ENCODE measurements at regions not wholly inside any gene's neighbourhood (a gene's known extent, or its start where the extent isn't known, plus 50 kb on each side); places are given as distances from the start of the nearest gene placed in this dataset.
A peak's percentile ranks its signal among the peaks of the same experiment; 100 is the strongest.

GRCh38 chr12:127381681-127382080 is 885.3 kb upstream of the TMEM132C start:
- DNase-seq (ENCODE audit: insufficient read length, low spot score) (no peak), FAIRE-seq (peak; percentile 79)
- TF ChIP-seq POLR2A (IDR thresholded peaks at IDR 0.05; ENCODE audit: low read depth, low read length) = no peak

GRCh38 chr12:127383281-127383680 is 883.7 kb upstream of the TMEM132C start:
- TF ChIP-seq POLR2A (IDR thresholded peaks at IDR 0.05; ENCODE audit: low read depth, low read length) = no peak
- FAIRE-seq = peak; percentile 67
- DNase-seq (ENCODE audit: insufficient read length, low spot score) = peak; percentile 53

GRCh38 chr12:127386723-127387122 is 880.2 kb upstream of the TMEM132C start:
- no peak for TF ChIP-seq POLR2A (IDR thresholded peaks at IDR 0.05; ENCODE audit: low read depth, low read length)
- DNase-seq (ENCODE audit: insufficient read length, low spot score) = no peak
- no peak for FAIRE-seq

- DNase-seq (ENCODE audit: insufficient read length, low spot score) = peak; percentile 23
- TF ChIP-seq POLR2A (IDR thresholded peaks at IDR 0.05; ENCODE audit: low read depth, low read length) = no peak
- no peak for FAIRE-seq
Measured at GRCh38 chr12:127388985-127389384, 878.0 kb upstream of the TMEM132C start.

GRCh38 chr12:127389923-127390322 is 877.0 kb upstream of the TMEM132C start:
- no peak for TF ChIP-seq POLR2A (IDR thresholded peaks at IDR 0.05; ENCODE audit: low read depth, low read length)
- peak; percentile 28 for DNase-seq (ENCODE audit: insufficient read length, low spot score)
- no peak for FAIRE-seq

GRCh38 chr12:127393465-127393864 is 873.5 kb upstream of the TMEM132C start:
- no peak for FAIRE-seq
- TF ChIP-seq POLR2A (IDR thresholded peaks at IDR 0.05; ENCODE audit: low read depth, low read length) = no peak

GRCh38 chr12:127393896-127394295 is 873.1 kb upstream of the TMEM132C start:
- no peak for TF ChIP-seq POLR2A (IDR thresholded peaks at IDR 0.05; ENCODE audit: low read depth, low read length)
- DNase-seq (ENCODE audit: insufficient read length, low spot score) = peak; percentile 54
- FAIRE-seq = peak; percentile 91

More at GRCh38 chr12:127393465-127393864, 873.5 kb upstream of the TMEM132C start:
- no peak for DNase-seq (ENCODE audit: insufficient read length, low spot score)

GRCh38 chr12:127396734-127397133 is 870.2 kb upstream of the TMEM132C start:
- TF ChIP-seq POLR2A (IDR thresholded peaks at IDR 0.05; ENCODE audit: low read depth, low read length) = no peak
- no peak for FAIRE-seq
- DNase-seq (ENCODE audit: insufficient read length, low spot score) = no peak

GRCh38 chr12:127398016-127398710 is 868.8 kb upstream of the TMEM132C start:
- DNase-seq (ENCODE audit: insufficient read length, low spot score) (no peak), FAIRE-seq (no peak)
- TF ChIP-seq POLR2A (IDR thresholded peaks at IDR 0.05; ENCODE audit: low read depth, low read length) = no peak

- DNase-seq (ENCODE audit: insufficient read length, low spot score) (no peak), FAIRE-seq (no peak)
- TF ChIP-seq POLR2A (IDR thresholded peaks at IDR 0.05; ENCODE audit: low read depth, low read length) = no peak
Measured at GRCh38 chr12:127399451-127399850, 867.5 kb upstream of the TMEM132C start.

- FAIRE-seq (no peak), DNase-seq (ENCODE audit: insufficient read length, low spot score) (no peak)
- TF ChIP-seq POLR2A (IDR thresholded peaks at IDR 0.05; ENCODE audit: low read depth, low read length) = no peak
Measured at GRCh38 chr12:127400221-127400620, 866.7 kb upstream of the TMEM132C start.

- FAIRE-seq = peak; percentile 33
- TF ChIP-seq POLR2A (IDR thresholded peaks at IDR 0.05; ENCODE audit: low read depth, low read length) = no peak
- DNase-seq (ENCODE audit: insufficient read length, low spot score) = peak; percentile 15
Measured at GRCh38 chr12:127401005-127401404, 866.0 kb upstream of the TMEM132C start.

GRCh38 chr12:127401536-127401935 is 865.4 kb upstream of the TMEM132C start:
- DNase-seq (ENCODE audit: insufficient read length, low spot score) (no peak), FAIRE-seq (no peak)
- no peak for TF ChIP-seq POLR2A (IDR thresholded peaks at IDR 0.05; ENCODE audit: low read depth, low read length)

- FAIRE-seq (no peak), DNase-seq (ENCODE audit: insufficient read length, low spot score) (no peak)
- no peak for TF ChIP-seq POLR2A (IDR thresholded peaks at IDR 0.05; ENCODE audit: low read depth, low read length)
Measured at GRCh38 chr12:127411166-127411915, 855.6 kb upstream of the TMEM132C start.

- no peak for TF ChIP-seq POLR2A (IDR thresholded peaks at IDR 0.05; ENCODE audit: low read depth, low read length)
- FAIRE-seq = no peak
- no peak for DNase-seq (ENCODE audit: insufficient read length, low spot score)
Measured at GRCh38 chr12:127411981-127412380, 855.0 kb upstream of the TMEM132C start.

Measured in H54 (cell line).